Muscle layer of colon (tissue), 2 donors: ENCODE measurements at regions not wholly inside any gene's neighbourhood (a gene's known extent, or its start where the extent isn't known, plus 50 kb on each side); places are given as distances from the start of the nearest gene placed in this dataset.

ENCODE experiments used
- H3K27ac ChIP-seq: one replicate; pipeline ENCODE4 v1.7.0; 2013; ENCODE audit warnings: low read depth, mild to moderate bottlenecking, low read length, moderate library complexity
- H3K27me3 ChIP-seq, 2 donors: one replicate each; pipeline ENCODE4 v1.7.0; 2013; ENCODE audit warnings: low read length in 2 of 2, mild to moderate bottlenecking in 2 of 2; ENCODE audit not compliant: insufficient read depth in 2 of 2, control insufficient read depth in 1 of 2
- H3K36me3 ChIP-seq: one replicate; pipeline ENCODE4 v1.7.0; 2013; ENCODE audit warnings: mild to moderate bottlenecking, low read length; ENCODE audit not compliant: insufficient read depth
- H3K4me1 ChIP-seq: one replicate; pipeline ENCODE4 v1.7.0; 2013; ENCODE audit warnings: mild to moderate bottlenecking, low read length; ENCODE audit not compliant: insufficient read depth
- H3K4me3 ChIP-seq, 2 donors: one replicate each; pipeline ENCODE4 v1.7.0; 2013; ENCODE audit warnings: low read length in 2 of 2, low read depth in 1 of 2, mild to moderate bottlenecking in 1 of 2, moderate library complexity in 1 of 2
- H3K9ac ChIP-seq: one replicate; pipeline ENCODE4 v1.7.0; 2013; ENCODE audit warnings: low read length
- H3K9me3 ChIP-seq: one replicate; pipeline ENCODE4 v1.7.0; 2013; ENCODE audit warnings: mild to moderate bottlenecking, low read length
- donor health status: abdominal sarcoma.
- donor health status: Adenocarcinoma of cecum.

DNA sequence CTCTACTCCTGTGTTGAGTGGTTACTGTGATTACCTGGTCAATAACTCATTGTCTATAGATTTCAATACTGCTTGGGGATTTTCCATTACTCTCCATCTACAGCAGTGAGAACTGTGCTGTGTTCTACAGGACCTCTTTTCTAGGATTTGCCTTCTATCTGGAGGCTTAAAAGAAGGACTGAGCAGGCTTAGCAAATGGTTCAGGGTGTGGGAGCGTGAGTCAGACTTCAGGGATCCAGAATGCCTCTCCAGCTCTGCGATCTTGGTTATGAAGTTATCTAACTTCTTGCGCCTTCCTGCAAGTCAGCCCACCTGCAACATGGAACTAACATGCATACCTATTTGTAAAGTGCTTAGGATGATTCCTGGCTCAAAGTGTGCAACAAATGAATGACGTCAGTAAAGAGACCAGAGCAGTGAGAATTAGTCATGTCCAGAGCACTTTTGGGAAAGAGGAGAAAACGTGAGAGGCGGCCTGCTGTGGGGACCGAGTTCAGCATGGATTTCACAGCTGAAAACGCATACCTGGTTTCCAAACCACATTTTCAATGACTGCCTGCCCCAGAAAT is 610.1 kb upstream of the CDH4 start:
- H3K36me3 ChIP-seq, result no peaks in the 10 kb centered on the region
- no peaks in the 10 kb centered on the region for H3K27me3 ChIP-seq
- H3K9ac ChIP-seq, result no peak overlapping the region
- no peak overlapping the region for H3K27ac ChIP-seq
- H3K9me3 ChIP-seq, result no peaks in the 10 kb centered on the region
- H3K4me1 ChIP-seq, result no peaks in the 10 kb centered on the region
- no peak overlapping the region for H3K4me3 ChIP-seq

DNA sequence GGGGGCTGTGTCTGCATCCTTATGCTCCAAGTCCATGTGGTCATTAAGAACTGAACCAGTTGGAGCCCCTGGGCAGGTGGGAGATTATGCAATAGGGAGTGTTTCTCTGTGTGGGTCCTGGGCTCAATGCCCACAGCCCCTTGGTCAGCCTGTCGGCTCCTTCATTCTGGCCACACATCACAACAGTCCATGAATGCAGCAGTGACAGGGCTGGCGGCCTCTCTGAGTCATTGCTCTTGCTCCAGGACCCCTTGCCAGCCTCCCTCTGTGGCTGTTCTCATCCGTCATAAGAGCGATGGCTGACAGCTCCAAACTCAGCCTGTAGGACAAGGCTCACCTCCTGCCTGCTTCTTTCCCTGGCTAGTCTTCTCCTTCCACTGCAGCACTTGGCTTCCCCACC is 609.5 kb upstream of the CDH4 start:
- Histone ChIP-seq H3K9ac (no peak overlapping the region), H3K4me1 (no peaks in the 10 kb centered on the region), H3K9me3 (no peaks in the 10 kb centered on the region), H3K36me3 (no peaks in the 10 kb centered on the region), H3K27me3 (no peaks in the 10 kb centered on the region), H3K27ac (no peak overlapping the region), H3K4me3 (no peak overlapping the region)

DNA sequence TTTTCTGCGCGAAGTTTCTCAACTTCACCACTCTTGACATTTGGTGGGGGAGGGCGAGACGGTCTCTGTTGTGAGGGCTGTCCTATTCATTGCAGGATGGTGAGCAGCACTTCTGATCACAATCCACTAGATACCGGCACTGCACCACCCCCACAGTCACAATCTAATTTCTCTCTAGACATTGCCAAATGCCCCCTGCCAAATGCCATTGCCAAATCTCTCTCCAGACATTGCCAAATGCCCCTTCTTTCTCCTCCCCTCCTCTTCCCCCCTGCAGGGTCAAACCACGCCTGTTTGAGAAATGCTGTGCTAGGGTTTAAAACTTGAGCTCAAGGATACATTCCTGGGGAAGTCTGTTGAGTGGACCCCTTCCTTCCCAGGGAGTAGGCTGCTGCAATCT is 603.5 kb upstream of the CDH4 start:
- Histone ChIP-seq H3K4me1 (no peaks in the 10 kb centered on the region), H3K9ac (no peak overlapping the region), H3K36me3 (no peaks in the 10 kb centered on the region), H3K27ac (no peak overlapping the region), H3K4me3 (no peak overlapping the region), H3K9me3 (no peaks in the 10 kb centered on the region), H3K27me3 (no peaks in the 10 kb centered on the region)

- Histone ChIP-seq H3K4me1 (no peaks in the 10 kb centered on the region), H3K36me3 (no peaks in the 10 kb centered on the region), H3K4me3 (no peak overlapping the region), H3K27me3 (no peaks in the 10 kb centered on the region), H3K9me3 (no peaks in the 10 kb centered on the region), H3K27ac (no peak overlapping the region), H3K9ac (no peak overlapping the region)
Observed at GRCh38 chr20:60649541-60649940, 602.5 kb upstream of the CDH4 start.

DNA sequence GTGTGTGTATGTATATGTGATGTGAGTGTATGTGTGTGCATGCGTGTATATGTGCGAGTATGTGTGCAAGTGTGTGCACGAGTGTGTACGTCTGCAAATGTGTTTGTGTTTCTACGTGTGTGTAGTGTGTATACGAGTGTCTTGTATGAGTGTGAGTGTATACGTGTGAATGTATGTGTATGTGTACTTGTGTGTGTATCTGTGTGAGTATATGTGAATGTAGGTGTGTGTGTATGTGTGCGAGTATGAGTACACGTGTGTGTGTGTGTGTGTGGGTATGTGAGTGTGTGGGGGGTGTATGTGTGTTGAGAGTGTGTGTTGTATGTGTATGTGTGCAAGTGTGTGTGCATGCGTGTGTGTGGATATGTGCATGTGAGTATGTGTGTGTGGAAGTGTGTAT is 602.0 kb upstream of the CDH4 start:
- H3K9ac ChIP-seq, result no peak overlapping the region
- no peak overlapping the region for H3K27ac ChIP-seq
- H3K27me3 ChIP-seq, result no peaks in the 10 kb centered on the region
- no peaks in the 10 kb centered on the region for H3K9me3 ChIP-seq
- no peak overlapping the region for H3K4me3 ChIP-seq
- H3K36me3 ChIP-seq, result no peaks in the 10 kb centered on the region
- H3K4me1 ChIP-seq, result no peaks in the 10 kb centered on the region

- H3K4me1 ChIP-seq, result no peaks in the 10 kb centered on the region
- H3K9me3 ChIP-seq, result no peaks in the 10 kb centered on the region
- no peak overlapping the region for H3K9ac ChIP-seq
- no peaks in the 10 kb centered on the region for H3K27me3 ChIP-seq
- no peak overlapping the region for H3K4me3 ChIP-seq
- no peak overlapping the region for H3K27ac ChIP-seq
- no peaks in the 10 kb centered on the region for H3K36me3 ChIP-seq
Observed at GRCh38 chr20:60652046-60652445, 600.0 kb upstream of the CDH4 start.

GRCh38 chr20:60652615-60653014 is 599.4 kb upstream of the CDH4 start:
- Histone ChIP-seq H3K27ac (no peak overlapping the region), H3K36me3 (no peaks in the 10 kb centered on the region), H3K4me3 (no peak overlapping the region), H3K9ac (no peak overlapping the region), H3K4me1 (no peaks in the 10 kb centered on the region), H3K9me3 (no peaks in the 10 kb centered on the region), H3K27me3 (no peaks in the 10 kb centered on the region)

DNA sequence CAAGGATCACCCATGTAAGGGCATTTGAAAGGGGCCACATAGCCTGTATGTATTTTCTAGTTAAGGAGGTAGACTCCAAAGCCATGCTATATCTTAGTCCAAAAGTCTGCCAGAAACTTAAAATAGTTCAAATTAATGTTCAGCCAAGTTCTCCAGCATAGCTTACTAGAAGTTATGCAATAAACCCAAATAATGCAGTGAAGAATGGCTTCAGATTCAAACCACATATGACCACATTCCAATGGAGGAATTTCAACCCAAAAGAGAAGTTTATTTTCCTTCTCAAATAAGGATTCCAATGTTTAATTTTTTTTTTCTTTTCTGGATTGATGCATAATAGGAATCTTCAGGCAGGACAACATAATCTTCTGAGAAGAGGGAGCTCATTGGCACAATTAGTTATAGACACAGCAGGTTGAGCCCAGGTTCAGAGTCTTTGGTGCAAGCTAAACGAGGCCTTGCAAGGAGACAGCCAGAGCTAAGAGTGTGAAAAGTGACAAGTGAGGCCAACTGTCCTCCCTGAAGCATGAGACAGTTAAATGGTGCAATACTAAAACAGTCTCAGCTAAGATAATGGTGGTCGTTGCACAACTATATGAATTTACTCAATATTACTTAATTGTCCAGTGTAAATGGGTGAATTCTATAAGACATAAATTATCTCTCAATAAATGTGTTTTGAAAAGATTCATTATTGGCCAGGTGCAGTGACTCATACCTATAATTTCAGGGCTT is 598.8 kb upstream of the CDH4 start:
- Histone ChIP-seq H3K9me3 (no peaks in the 10 kb centered on the region), H3K36me3 (no peaks in the 10 kb centered on the region), H3K4me3 (no peak overlapping the region), H3K9ac (no peak overlapping the region), H3K27ac (no peak overlapping the region), H3K27me3 (no peaks in the 10 kb centered on the region), H3K4me1 (no peaks in the 10 kb centered on the region)

- H3K4me3 ChIP-seq, result no peak overlapping the region
- no peaks in the 10 kb centered on the region for H3K36me3 ChIP-seq
Observed at GRCh38 chr20:60658681-60659080, 593.4 kb upstream of the CDH4 start.

DNA sequence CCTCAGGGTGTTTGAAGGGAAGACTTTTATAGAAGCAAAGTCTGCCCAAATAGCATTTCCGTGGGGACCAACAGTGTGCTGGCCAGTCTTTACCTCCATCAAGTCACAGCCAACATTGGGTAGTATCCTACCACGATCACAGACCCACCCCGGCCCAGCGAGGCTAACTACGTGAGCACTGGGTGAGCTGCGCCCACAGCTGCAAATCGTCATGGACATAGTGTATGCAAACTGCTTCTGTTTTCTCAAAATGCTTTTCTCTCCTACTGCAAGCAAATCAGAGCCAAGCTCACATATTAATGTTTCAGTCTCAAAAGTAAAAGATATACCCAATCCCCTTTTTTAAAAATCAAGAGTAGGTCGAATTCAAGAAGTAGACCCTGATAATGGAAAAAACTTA is 592.8 kb upstream of the CDH4 start:
- no peaks in the 10 kb centered on the region for H3K9me3 ChIP-seq
- no peaks in the 10 kb centered on the region for H3K27me3 ChIP-seq
- H3K36me3 ChIP-seq, result no peaks in the 10 kb centered on the region
- H3K27ac ChIP-seq, result no peak overlapping the region
- H3K4me3 ChIP-seq, result no peak overlapping the region
- no peaks in the 10 kb centered on the region for H3K4me1 ChIP-seq
- H3K9ac ChIP-seq, result no peak overlapping the region

More at GRCh38 chr20:60658681-60659080, 593.4 kb upstream of the CDH4 start:
- H3K27ac ChIP-seq, result no peak overlapping the region
- H3K9me3 ChIP-seq, result no peaks in the 10 kb centered on the region
- no peaks in the 10 kb centered on the region for H3K4me1 ChIP-seq
- H3K27me3 ChIP-seq, result no peaks in the 10 kb centered on the region
- no peak overlapping the region for H3K9ac ChIP-seq

DNA sequence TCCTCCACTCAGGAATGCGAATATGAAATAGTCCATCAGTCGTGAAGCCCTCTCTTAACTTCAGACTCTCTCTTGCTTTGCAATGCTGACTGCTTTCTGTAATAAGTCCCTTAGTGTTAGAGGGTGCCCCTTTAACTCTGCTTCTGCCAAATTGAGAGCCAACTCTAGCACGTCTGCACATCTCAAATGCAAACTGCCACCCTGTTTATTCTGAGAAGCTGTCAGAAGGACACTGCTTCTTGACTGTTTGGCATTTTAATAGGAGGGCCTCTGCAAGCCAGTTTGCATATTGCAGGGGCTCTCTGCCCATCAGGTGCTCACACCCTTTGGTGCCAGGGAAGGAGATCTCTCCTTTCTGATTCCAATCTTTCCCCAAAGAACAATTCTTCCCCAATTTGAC is 589.8 kb upstream of the CDH4 start:
- Histone ChIP-seq H3K27me3 (no peaks in the 10 kb centered on the region), H3K27ac (no peak overlapping the region), H3K9ac (no peak overlapping the region), H3K9me3 (no peaks in the 10 kb centered on the region), H3K4me1 (no peaks in the 10 kb centered on the region), H3K4me3 (no peak overlapping the region), H3K36me3 (no peaks in the 10 kb centered on the region)

GRCh38 chr20:60664106-60664505 is 588.0 kb upstream of the CDH4 start:
- no peaks in the 10 kb centered on the region for H3K36me3 ChIP-seq

More at GRCh38 chr20:60664106-60664505, 588.0 kb upstream of the CDH4 start:
- H3K27ac ChIP-seq, result no peak overlapping the region
- H3K4me3 ChIP-seq, result no peak overlapping the region
- H3K4me1 ChIP-seq, result no peaks in the 10 kb centered on the region
- no peaks in the 10 kb centered on the region for H3K9me3 ChIP-seq
- H3K27me3 ChIP-seq, result no peaks in the 10 kb centered on the region
- H3K9ac ChIP-seq, result no peak overlapping the region
